SK-N-SH (cell line): ENCODE measurements at regions not wholly inside any gene's neighbourhood (a gene's known extent, or its start where the extent isn't known, plus 50 kb on each side); places are given as distances from the start of the nearest gene placed in this dataset.

Experiments used
- CTCF ChIA-PET: fragments of 300-600, 350-600 bp; formaldehyde crosslinking; extraction: SDS; loops from one replicate; lab custom pipeline; 2021; lab: Yijun Ruan, JAX
- POLR2A ChIA-PET: fragments of 350-600 bp; sonication (Branson Sonifier 250); formaldehyde crosslinking; extraction: SDS; loops from one replicate; lab custom pipeline; 2020; ENCODE audit warnings: antibody characterized with exemption, inconsistent platforms; lab: Yijun Ruan, JAX
- DNase-seq: peaks from one replicate; pipeline ENCODE4 v3.0.0; 2012
- H2AFZ ChIP-seq: fragments of 200-600 bp; sonication (generic); 2 replicates; pipeline ENCODE4 v1.8.1; 2016; ENCODE audit warnings: antibody characterized with exemption, mild to moderate bottlenecking, low read depth
- H3F3A ChIP-seq: fragments of 200-600 bp; sonication (generic); replicated peaks from 2 replicates; pipeline ENCODE3; 2016; ENCODE audit warnings: antibody characterized with exemption, mild to moderate bottlenecking; ENCODE audit not compliant: insufficient read depth
- H3K27ac ChIP-seq, 2 experiments: fragments of 200-500 bp in 1 of 2; fragments of 200-600 bp in 1 of 2; sonication (Bioruptor generic) in 1 of 2; sonication (generic), shearing (Covaris generic) in 1 of 2; 2 replicates each; pipeline versions ENCODE4 v1.5.1 to v1.6.1; 2014 to 2016; ENCODE audit warnings: low read depth in 2 of 2, inconsistent platforms in 1 of 2, low read length in 1 of 2, mild to moderate bottlenecking in 1 of 2, mixed read lengths in 1 of 2
- H3K27me3 ChIP-seq: fragments of 200-600 bp; sonication (generic), shearing (Covaris generic); 2 replicates; pipeline ENCODE4 v1.6.1; 2016; ENCODE audit warnings: mixed run types; ENCODE audit not compliant: insufficient read depth
- H3K36me3 ChIP-seq, 2 experiments: fragments of 200-500 bp in 1 of 2; fragments of 200-600 bp in 1 of 2; sonication (Bioruptor generic) in 1 of 2; sonication (generic) in 1 of 2; replicated peaks in 1 of 2; 2 replicates each; pipeline versions ENCODE3 to v1.5.1; 2014 to 2016; ENCODE audit warnings: low read length in 1 of 2, mild to moderate bottlenecking in 1 of 2; ENCODE audit not compliant: insufficient read depth in 2 of 2, control insufficient read depth in 1 of 2
- H3K4me1 ChIP-seq, 2 experiments: fragments of 200-500 bp in 1 of 2; fragments of 200-600 bp in 1 of 2; sonication (Bioruptor generic) in 1 of 2; sonication (generic), shearing (Covaris generic) in 1 of 2; 2 replicates each; pipeline versions ENCODE4 v1.5.1 to v1.6.1; 2014 to 2016; ENCODE audit warnings: low read depth in 1 of 2, low read length in 1 of 2, mixed run types in 1 of 2; ENCODE audit not compliant: insufficient read depth in 2 of 2, control insufficient read depth in 1 of 2
- H3K4me2 ChIP-seq: fragments of 200-600 bp; sonication (generic), shearing (Covaris generic); 2 replicates; pipeline ENCODE4 v1.6.1; 2017; ENCODE audit warnings: mixed run types
- H3K4me3 ChIP-seq, 2 experiments: fragments of 200-500 bp in 1 of 2; fragments of 200-600 bp in 1 of 2; sonication (Bioruptor generic) in 1 of 2; sonication (generic), shearing (Covaris generic) in 1 of 2; 2 replicates each; pipeline versions ENCODE4 v1.5.1 to v1.8.1; 2014 to 2016; ENCODE audit warnings: low read depth in 2 of 2, inconsistent platforms in 1 of 2, low read length in 1 of 2, mild to moderate bottlenecking in 1 of 2, mixed read lengths in 1 of 2, moderate library complexity in 1 of 2
- H3K79me2 ChIP-seq: fragments of 200-600 bp; sonication (generic); 2 replicates; pipeline ENCODE4 v1.8.1; 2017; ENCODE audit warnings: mild to moderate bottlenecking; ENCODE audit not compliant: insufficient read depth
- H3K9ac ChIP-seq: fragments of 200-600 bp; sonication (generic); 2 replicates; pipeline ENCODE4 v1.6.1; 2017; ENCODE audit warnings: mixed run types
- H3K9me2 ChIP-seq: fragments of 200-600 bp; sonication (generic); 2 replicates; pipeline ENCODE4 v1.6.1; 2017; ENCODE audit warnings: mixed run types
- H3K9me3 ChIP-seq: fragments of 200-600 bp; sonication (generic); 2 replicates; pipeline ENCODE4 v1.6.1; 2017; ENCODE audit warnings: mixed run types, mild to moderate bottlenecking, moderate library complexity
- H4K20me1 ChIP-seq: fragments of 200-600 bp; sonication (generic); 2 replicates; pipeline ENCODE4 v1.6.1; 2017; ENCODE audit warnings: mild to moderate bottlenecking, mixed run types; ENCODE audit not compliant: insufficient read depth
- MEF2A ChIP-seq: IDR thresholded peaks from 2 replicates; pipeline ENCODE4 v1.4.0; 2012; ENCODE audit warnings: low read depth, borderline replicate concordance
- SMC3 ChIP-seq: IDR thresholded peaks from 2 replicates; pipeline ENCODE4 v1.6.1; 2012; ENCODE audit warnings: low read depth, low read length, improper control_type of control experiment
- TAF1 ChIP-seq: IDR thresholded peaks from 2 replicates; pipeline ENCODE4 v1.6.1; 2012; ENCODE audit warnings: low read depth, mild to moderate bottlenecking, low read length, moderate library complexity, borderline replicate concordance
- TCF12 ChIP-seq: IDR thresholded peaks from 2 replicates; pipeline ENCODE4 v1.4.0; 2012
- USF1 ChIP-seq: IDR thresholded peaks from 2 replicates; pipeline ENCODE4 v1.4.0; 2012; ENCODE audit warnings: low read depth, borderline replicate concordance
- YY1 ChIP-seq: IDR thresholded peaks from 2 replicates; pipeline ENCODE4 v1.4.0; 2012; ENCODE audit warnings: low read depth, mild to moderate bottlenecking
- WGBS: methylation state at CpG from one replicate; pipeline ENCODE4 v1.1.6; 2017; ENCODE audit warnings: low lambda C conversion rate; 5-methylcytosine and 5-hydroxymethylcytosine counted together

- TF ChIP-seq TAF1 = no peak
- TF ChIP-seq TCF12 = no peak
- TF ChIP-seq MEF2A = no peak
- no peak for TF ChIP-seq YY1
- no peak for TF ChIP-seq SMC3
- TF ChIP-seq, all 33 proteins: peak for 0
Measured at GRCh38 chr9:104429031-104429546, 75.0 kb upstream of the OR13F1 start (continued).

GRCh38 chr9:104435059-104435458 is 69.0 kb upstream of the OR13F1 start:
- no peaks in the 10 kb centered on the region for H3K27me3 ChIP-seq
- no peaks in the 10 kb centered on the region for H3K36me3 ChIP-seq
- H3K4me3 ChIP-seq = peak overlapping the region in 1 of 2 experiments; percentile 28; a peak in 1 of 4 replicates
- no peaks in the 10 kb centered on the region for H3K9me3 ChIP-seq
- WGBS = 13% methylated on average over 4 of the region's 4 CpGs
- DNase-seq = no peak
- TF ChIP-seq USF1 = no peak
- no peaks in the 10 kb centered on the region for H3K9me2 ChIP-seq
- no peak overlapping the region for H3K9ac ChIP-seq
- ChIA-PET POLR2A (no interaction called here), CTCF (no interaction called here)
- H3K79me2 ChIP-seq = no peaks in the 10 kb centered on the region
- H3F3A ChIP-seq = no peaks in the 10 kb centered on the region
- no peak overlapping the region for H3K27ac ChIP-seq
- no peaks in the 10 kb centered on the region for H4K20me1 ChIP-seq
- no peak overlapping the region for H2AFZ ChIP-seq
- H3K4me1 ChIP-seq = no peaks in the 10 kb centered on the region
- no peak overlapping the region; the same call in 1 of the 2 replicates for H3K4me2 ChIP-seq

GRCh38 chr9:104448036-104448435 is 56.0 kb upstream of the OR13F1 start:
- Histone ChIP-seq H3K27me3 (no peaks in the 10 kb centered on the region), H3K9ac (no peak overlapping the region), H3K4me3 (no peak overlapping the region), H3K27ac (no peak overlapping the region), H4K20me1 (no peaks in the 10 kb centered on the region), H3K4me1 (no peaks in the 10 kb centered on the region), H3F3A (no peaks in the 10 kb centered on the region), H3K4me2 (no peak overlapping the region), H2AFZ (0 out of 2 replicates have a peak overlapping the region, but pooled peaks have one; percentile 14), H3K36me3 (no peaks in the 10 kb centered on the region), H3K9me2 (no peaks in the 10 kb centered on the region), H3K9me3 (no peaks in the 10 kb centered on the region), H3K79me2 (no peaks in the 10 kb centered on the region)
- WGBS = under 1% methylated on average over 5 of the region's 5 CpGs
- no peak for TF ChIP-seq TAF1
- CTCF ChIA-PET = no interaction called here
- no peak for DNase-seq
- POLR2A ChIA-PET = no interaction called here
